ENCODE measurements at regions not wholly inside any gene's neighbourhood (a gene's known extent, or its start where the extent isn't known, plus 50 kb on each side); places are given as distances from the start of the nearest gene placed in this dataset.

- H3K9me3 Mint-ChIP-seq: no peaks in the 10 kb centered on the region
- no peaks in the 10 kb centered on the region for H3K36me3 Mint-ChIP-seq
- no peak overlapping the region for H3K4me3 Mint-ChIP-seq
- peaks cover 15% of the 10 kb centered on the region for H3K27me3 Mint-ChIP-seq
- no peaks in the 10 kb centered on the region for H3K4me1 Mint-ChIP-seq
- ATAC-seq: no peak
- H3K27ac Mint-ChIP-seq: no peak overlapping the region
Observed at GRCh38 chr11:120061036-120061760, 76.7 kb downstream of the TRIM29 start.

GRCh38 chr11:120060512-120060911 is 77.4 kb downstream of the TRIM29 start:
- ATAC-seq: no peak
- Mint-ChIP-seq H3K4me3 (no peak overlapping the region), H3K36me3 (no peaks in the 10 kb centered on the region), H3K9me3 (no peaks in the 10 kb centered on the region), H3K4me1 (no peaks in the 10 kb centered on the region), H3K27me3 (peaks cover 22% of the 10 kb centered on the region), H3K27ac (no peak overlapping the region)

- H3K4me3 Mint-ChIP-seq: no peak overlapping the region
- no peaks in the 10 kb centered on the region for H3K4me1 Mint-ChIP-seq
- H3K36me3 Mint-ChIP-seq: no peaks in the 10 kb centered on the region
- no peak for ATAC-seq
- H3K9me3 Mint-ChIP-seq: no peaks in the 10 kb centered on the region
- H3K27me3 Mint-ChIP-seq: peaks cover 26% of the 10 kb centered on the region
- H3K27ac Mint-ChIP-seq: no peak overlapping the region
Observed at GRCh38 chr11:120058931-120059330, 79.0 kb downstream of the TRIM29 start.

- H3K36me3 Mint-ChIP-seq: no peaks in the 10 kb centered on the region
- no peaks in the 10 kb centered on the region for H3K4me1 Mint-ChIP-seq
- H3K27ac Mint-ChIP-seq: no peak overlapping the region
- ATAC-seq: no peak
- H3K4me3 Mint-ChIP-seq: no peak overlapping the region
- H3K9me3 Mint-ChIP-seq: no peaks in the 10 kb centered on the region
- peaks cover 32% of the 10 kb centered on the region for H3K27me3 Mint-ChIP-seq
Observed at GRCh38 chr11:120057595-120058581, 80.0 kb downstream of the TRIM29 start.

- no peaks in the 10 kb centered on the region for H3K4me1 Mint-ChIP-seq
- no peaks in the 10 kb centered on the region for H3K36me3 Mint-ChIP-seq
- H3K27me3 Mint-ChIP-seq: peaks cover 37% of the 10 kb centered on the region
- no peak overlapping the region for H3K4me3 Mint-ChIP-seq
- ATAC-seq: no peak
- no peaks in the 10 kb centered on the region for H3K9me3 Mint-ChIP-seq
- no peak overlapping the region for H3K27ac Mint-ChIP-seq
Observed at GRCh38 chr11:120057028-120057330, 80.9 kb downstream of the TRIM29 start.

GRCh38 chr11:120056301-120057027 is 81.4 kb downstream of the TRIM29 start:
- H3K36me3 Mint-ChIP-seq: no peaks in the 10 kb centered on the region
- H3K27ac Mint-ChIP-seq: no peak overlapping the region
- no peaks in the 10 kb centered on the region for H3K9me3 Mint-ChIP-seq
- no peak overlapping the region for H3K4me3 Mint-ChIP-seq
- peak; percentile 21 for ATAC-seq
- no peaks in the 10 kb centered on the region for H3K4me1 Mint-ChIP-seq
- H3K27me3 Mint-ChIP-seq: peaks cover 32% of the 10 kb centered on the region

- no peak for ATAC-seq
- H3K36me3 Mint-ChIP-seq: no peaks in the 10 kb centered on the region
- no peaks in the 10 kb centered on the region for H3K9me3 Mint-ChIP-seq
- no peaks in the 10 kb centered on the region for H3K4me1 Mint-ChIP-seq
- peaks cover 28% of the 10 kb centered on the region for H3K27me3 Mint-ChIP-seq
- no peak overlapping the region for H3K27ac Mint-ChIP-seq
- H3K4me3 Mint-ChIP-seq: no peak overlapping the region
Observed at GRCh38 chr11:120055646-120056045, 82.3 kb downstream of the TRIM29 start.

GRCh38 chr11:120054753-120055045 is 83.2 kb downstream of the TRIM29 start:
- ATAC-seq: no peak
- H3K9me3 Mint-ChIP-seq: no peaks in the 10 kb centered on the region
- peaks cover 28% of the 10 kb centered on the region for H3K27me3 Mint-ChIP-seq
- H3K36me3 Mint-ChIP-seq: no peaks in the 10 kb centered on the region
- no peaks in the 10 kb centered on the region for H3K4me1 Mint-ChIP-seq
- no peak overlapping the region for H3K27ac Mint-ChIP-seq
- H3K4me3 Mint-ChIP-seq: no peak overlapping the region

GRCh38 chr11:120054016-120054752 is 83.7 kb downstream of the TRIM29 start:
- Mint-ChIP-seq H3K4me3 (no peak overlapping the region), H3K4me1 (no peaks in the 10 kb centered on the region), H3K27me3 (peaks cover 28% of the 10 kb centered on the region), H3K9me3 (no peaks in the 10 kb centered on the region), H3K27ac (no peak overlapping the region), H3K36me3 (no peaks in the 10 kb centered on the region)
- no peak for ATAC-seq

GRCh38 chr11:120052196-120052775 is 85.6 kb downstream of the TRIM29 start:
- H3K9me3 Mint-ChIP-seq: peaks cover 6% of the 10 kb centered on the region
- H3K4me1 Mint-ChIP-seq: no peaks in the 10 kb centered on the region
- H3K4me3 Mint-ChIP-seq: no peak overlapping the region
- H3K27ac Mint-ChIP-seq: no peak overlapping the region
- ATAC-seq: no peak
- peaks cover 6% of the 10 kb centered on the region for H3K36me3 Mint-ChIP-seq
- H3K27me3 Mint-ChIP-seq: peaks cover 28% of the 10 kb centered on the region

- Mint-ChIP-seq H3K4me3 (no peak overlapping the region), H3K27ac (no peak overlapping the region), H3K27me3 (peaks cover 52% of the 10 kb centered on the region), H3K4me1 (no peaks in the 10 kb centered on the region), H3K36me3 (peaks cover 6% of the 10 kb centered on the region), H3K9me3 (peaks cover 17% of the 10 kb centered on the region)
- no peak for ATAC-seq
Observed at GRCh38 chr11:120044011-120044675, 93.8 kb downstream of the TRIM29 start.

- peak; percentile 8 for ATAC-seq
- H3K27ac Mint-ChIP-seq: no peak overlapping the region
- H3K9me3 Mint-ChIP-seq: peaks cover 17% of the 10 kb centered on the region
- peaks cover 58% of the 10 kb centered on the region for H3K27me3 Mint-ChIP-seq
- no peaks in the 10 kb centered on the region for H3K4me1 Mint-ChIP-seq
- peaks cover 6% of the 10 kb centered on the region for H3K36me3 Mint-ChIP-seq
- H3K4me3 Mint-ChIP-seq: no peak overlapping the region
Observed at GRCh38 chr11:120043328-120043945, 94.5 kb downstream of the TRIM29 start.

GRCh38 chr11:120041625-120042024 is 96.3 kb downstream of the TRIM29 start:
- Mint-ChIP-seq H3K27ac (no peak overlapping the region), H3K4me1 (no peaks in the 10 kb centered on the region), H3K4me3 (no peak overlapping the region), H3K9me3 (peaks cover 16% of the 10 kb centered on the region), H3K27me3 (peaks cover 58% of the 10 kb centered on the region), H3K36me3 (no peaks in the 10 kb centered on the region)
- no peak for ATAC-seq

All from stimulated activated memory B cell treated with anti-CD40 and anti-IgM and Interleukin-4, amounts not matched to agents 10 μg/mL and 1 μg/mL and 100 μg/mL, for 72 hours (primary cell).